Panc1 (cell line): ENCODE measurements at regions not wholly inside any gene's neighbourhood (a gene's known extent, or its start where the extent isn't known, plus 50 kb on each side); places are given as distances from the start of the nearest gene placed in this dataset.
A peak's percentile ranks its signal among the peaks of the same experiment; 100 is the strongest.

Experiments used
- ATAC-seq: fragments of 200-7000 bp; cut with Tn5 transposase; 2 replicates; pipeline ENCODE4 v1.9.1; 2020; ENCODE audit warnings: mild to moderate bottlenecking, moderate library complexity
- BruUV-seq: library from RNA; stranded (reverse); fragments of 400-500 nt; replicated peaks from 2 replicates; lab custom pipeline; 2021; lab: Mats Ljungman, UMichigan
- CTCF ChIA-PET: fragments of 300-600 bp; sonication (Branson Sonifier 250); formaldehyde crosslinking; loops from one replicate; lab custom pipeline; 2022; ENCODE audit warnings: antibody characterized with exemption; lab: Charles Lee
- POLR2A ChIA-PET: fragments of 300-600 bp; sonication (Branson Sonifier 250); formaldehyde crosslinking; loops from one replicate; lab custom pipeline; 2022; ENCODE audit warnings: antibody characterized with exemption; lab: Charles Lee
- DNase-seq: peaks from one replicate; pipeline ENCODE4 v3.0.0-alpha.2; 2010; ENCODE audit warnings: low read depth, low spot score
- H3K27ac ChIP-seq: 2 replicates; pipeline ENCODE4 v1.5.1; 2011; ENCODE audit warnings: mild to moderate bottlenecking, low read length, inconsistent platforms
- H3K27me3 ChIP-seq: fragments of 200-500 bp; sonication (Bioruptor generic); 2 replicates; pipeline ENCODE4 v1.6.0; 2014; ENCODE audit warnings: low read length, inconsistent platforms; ENCODE audit not compliant: control insufficient read depth, insufficient read depth
- H3K36me3 ChIP-seq: fragments of 200-500 bp; sonication (Bioruptor generic); 2 replicates; pipeline ENCODE4 v1.5.1; 2014; ENCODE audit warnings: inconsistent platforms, mild to moderate bottlenecking, low read length, moderate library complexity; ENCODE audit not compliant: control insufficient read depth, insufficient read depth
- H3K4me1 ChIP-seq: 2 replicates; pipeline ENCODE4 v1.5.1; 2011; ENCODE audit warnings: inconsistent platforms, mild to moderate bottlenecking, low read length, moderate library complexity; ENCODE audit not compliant: control insufficient read depth, insufficient read depth
- H3K4me3 ChIP-seq, 2 experiments: 2 replicates each; pipeline ENCODE4 v1.5.1; 2011 to 2012; ENCODE audit warnings: low read depth in 2 of 2, low read length in 2 of 2, mild to moderate bottlenecking in 2 of 2, inconsistent platforms in 1 of 2, moderate library complexity in 1 of 2
- H3K9me3 ChIP-seq: fragments of 200-500 bp; sonication (Bioruptor generic); 2 replicates; pipeline ENCODE4 v1.5.1; 2014; ENCODE audit warnings: low read depth, mild to moderate bottlenecking, inconsistent platforms, low read length, moderate library complexity; ENCODE audit not compliant: control insufficient read depth, insufficient read depth
- POLR2AphosphoS5 ChIP-seq: IDR thresholded peaks from 2 replicates; pipeline ENCODE4 v1.6.1; 2012; ENCODE audit warnings: mild to moderate bottlenecking, low read depth, low read length, moderate library complexity
- SIN3A ChIP-seq: IDR thresholded peaks from 2 replicates; pipeline ENCODE4 v1.6.1; 2012; ENCODE audit warnings: low read depth, mild to moderate bottlenecking, low read length, moderate library complexity, borderline replicate concordance; ENCODE audit not compliant: insufficient read depth
- TCF7L2 ChIP-seq: IDR thresholded peaks from 2 replicates; pipeline ENCODE4 v1.6.1; 2011; ENCODE audit warnings: mild to moderate bottlenecking, low read depth, low read length, inconsistent platforms
- in situ Hi-C: cut with HindIII; loops from 2 replicates; pipeline ENCODE4 v1.10.0; 2016; ENCODE audit warnings: low sequenced_read_pairs, low pct_unique_long_range_greater_than_20kb
- intact Hi-C: fragments of 100-400 bp; cut with micrococcal nuclease; formaldehyde crosslinking; loops from one replicate; pipeline ENCODE4 v1.10.0; 2022; ENCODE audit not compliant: unreplicated experiment
- TF ChIP-seq, protein P1 (sequence below): fragments of 450-650 bp; IDR thresholded peaks from 2 replicates; pipeline ENCODE4 v1.5.1; 2017; ENCODE audit warnings: mild to moderate bottlenecking
- TF ChIP-seq, protein P2 (sequence below), 2 experiments: IDR thresholded peaks; 2 replicates each; pipeline ENCODE4 v1.6.1; 2011 to 2012; ENCODE audit warnings: low read depth in 2 of 2, control low read depth in 1 of 2, low read length in 1 of 2, mild to moderate bottlenecking in 1 of 2, moderate library complexity in 1 of 2; ENCODE audit not compliant: insufficient read depth in 1 of 2

DNA sequence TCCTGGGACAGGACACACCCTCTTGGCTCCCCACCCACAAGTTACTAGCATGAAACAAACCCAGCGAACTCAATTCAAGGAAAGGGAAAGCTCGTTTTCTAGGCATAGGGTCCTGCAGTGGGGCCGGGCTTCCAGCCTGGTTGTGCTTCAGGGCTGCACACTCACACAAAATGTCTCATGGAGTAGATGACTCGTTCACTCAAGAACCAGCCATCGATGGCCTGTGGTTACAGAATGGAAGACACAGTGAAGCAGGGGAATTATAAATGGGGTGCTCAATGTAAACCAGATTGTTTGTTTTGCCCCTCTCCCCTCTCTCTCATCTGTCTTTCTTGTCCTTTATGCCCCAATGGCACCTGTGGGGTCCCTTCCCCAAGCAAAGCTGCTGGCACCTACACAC lies 56.0 kb upstream of the COX20 start:
- ATAC-seq: 0 out of 2 replicates have a peak, but pooled peaks have one; percentile 42
- POLR2A ChIA-PET: interaction anchor here (0.6 kb wide), 1 partner anchor 28 kb away, joined by 4 read pairs; no protein-coding TSS in a partner anchor
- in situ Hi-C loops: no loop called here

DNA sequence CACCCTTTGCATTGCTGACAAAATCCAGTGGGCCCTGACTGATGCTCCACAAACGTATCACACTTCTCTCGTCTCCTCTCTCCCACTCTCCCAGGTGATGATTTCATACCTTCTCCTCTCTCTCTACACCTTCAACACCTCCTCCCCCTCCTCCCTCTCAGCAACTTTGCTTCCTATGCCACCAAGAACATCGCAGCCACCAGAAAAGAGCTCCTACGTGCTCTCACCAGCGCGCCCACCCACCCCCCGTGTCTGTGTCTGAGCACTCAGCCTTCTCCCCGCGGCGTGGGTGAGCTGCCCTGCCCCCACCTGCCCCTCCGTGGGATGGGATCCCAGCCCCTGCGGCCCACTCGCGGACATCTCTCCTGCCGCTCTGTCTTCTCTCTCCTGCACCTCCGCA lies 55.1 kb upstream of the COX20 start:
- intact Hi-C loops: no loop called here
- Histone ChIP-seq H3K4me1 (no peaks in the 10 kb centered on the region), H3K27me3 (no peaks in the 10 kb centered on the region), H3K27ac (no peak overlapping the region), H3K4me3 (no peak overlapping the region), H3K9me3 (no peaks in the 10 kb centered on the region), H3K36me3 (no peaks in the 10 kb centered on the region)
- TF ChIP-seq SIN3A: no peak
- TF ChIP-seq, protein P1, sequence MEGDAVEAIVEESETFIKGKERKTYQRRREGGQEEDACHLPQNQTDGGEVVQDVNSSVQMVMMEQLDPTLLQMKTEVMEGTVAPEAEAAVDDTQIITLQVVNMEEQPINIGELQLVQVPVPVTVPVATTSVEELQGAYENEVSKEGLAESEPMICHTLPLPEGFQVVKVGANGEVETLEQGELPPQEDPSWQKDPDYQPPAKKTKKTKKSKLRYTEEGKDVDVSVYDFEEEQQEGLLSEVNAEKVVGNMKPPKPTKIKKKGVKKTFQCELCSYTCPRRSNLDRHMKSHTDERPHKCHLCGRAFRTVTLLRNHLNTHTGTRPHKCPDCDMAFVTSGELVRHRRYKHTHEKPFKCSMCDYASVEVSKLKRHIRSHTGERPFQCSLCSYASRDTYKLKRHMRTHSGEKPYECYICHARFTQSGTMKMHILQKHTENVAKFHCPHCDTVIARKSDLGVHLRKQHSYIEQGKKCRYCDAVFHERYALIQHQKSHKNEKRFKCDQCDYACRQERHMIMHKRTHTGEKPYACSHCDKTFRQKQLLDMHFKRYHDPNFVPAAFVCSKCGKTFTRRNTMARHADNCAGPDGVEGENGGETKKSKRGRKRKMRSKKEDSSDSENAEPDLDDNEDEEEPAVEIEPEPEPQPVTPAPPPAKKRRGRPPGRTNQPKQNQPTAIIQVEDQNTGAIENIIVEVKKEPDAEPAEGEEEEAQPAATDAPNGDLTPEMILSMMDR: no peak
- no peak for TF ChIP-seq TCF7L2
- TF ChIP-seq, protein P2, sequence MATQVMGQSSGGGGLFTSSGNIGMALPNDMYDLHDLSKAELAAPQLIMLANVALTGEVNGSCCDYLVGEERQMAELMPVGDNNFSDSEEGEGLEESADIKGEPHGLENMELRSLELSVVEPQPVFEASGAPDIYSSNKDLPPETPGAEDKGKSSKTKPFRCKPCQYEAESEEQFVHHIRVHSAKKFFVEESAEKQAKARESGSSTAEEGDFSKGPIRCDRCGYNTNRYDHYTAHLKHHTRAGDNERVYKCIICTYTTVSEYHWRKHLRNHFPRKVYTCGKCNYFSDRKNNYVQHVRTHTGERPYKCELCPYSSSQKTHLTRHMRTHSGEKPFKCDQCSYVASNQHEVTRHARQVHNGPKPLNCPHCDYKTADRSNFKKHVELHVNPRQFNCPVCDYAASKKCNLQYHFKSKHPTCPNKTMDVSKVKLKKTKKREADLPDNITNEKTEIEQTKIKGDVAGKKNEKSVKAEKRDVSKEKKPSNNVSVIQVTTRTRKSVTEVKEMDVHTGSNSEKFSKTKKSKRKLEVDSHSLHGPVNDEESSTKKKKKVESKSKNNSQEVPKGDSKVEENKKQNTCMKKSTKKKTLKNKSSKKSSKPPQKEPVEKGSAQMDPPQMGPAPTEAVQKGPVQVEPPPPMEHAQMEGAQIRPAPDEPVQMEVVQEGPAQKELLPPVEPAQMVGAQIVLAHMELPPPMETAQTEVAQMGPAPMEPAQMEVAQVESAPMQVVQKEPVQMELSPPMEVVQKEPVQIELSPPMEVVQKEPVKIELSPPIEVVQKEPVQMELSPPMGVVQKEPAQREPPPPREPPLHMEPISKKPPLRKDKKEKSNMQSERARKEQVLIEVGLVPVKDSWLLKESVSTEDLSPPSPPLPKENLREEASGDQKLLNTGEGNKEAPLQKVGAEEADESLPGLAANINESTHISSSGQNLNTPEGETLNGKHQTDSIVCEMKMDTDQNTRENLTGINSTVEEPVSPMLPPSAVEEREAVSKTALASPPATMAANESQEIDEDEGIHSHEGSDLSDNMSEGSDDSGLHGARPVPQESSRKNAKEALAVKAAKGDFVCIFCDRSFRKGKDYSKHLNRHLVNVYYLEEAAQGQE (IDR thresholded peaks at IDR 0.05; ENCODE audit: insufficient read depth in 1 of 2, low read depth in 2 of 2, low read length in 1 of 2): no peak
- no peak for TF ChIP-seq POLR2AphosphoS5
- ChIA-PET CTCF (no interaction called here), POLR2A (no interaction called here)
- in situ Hi-C loops: no loop called here
- ATAC-seq: no peak
- DNase-seq: no peak
- BruUV-seq: no TSS peak

More for the DNA sequence above, 56.0 kb upstream of the COX20 start:
- H3K4me3 ChIP-seq: no peak overlapping the region
- intact Hi-C loops: no loop called here
- H3K27me3 ChIP-seq: no peaks in the 10 kb centered on the region
- CTCF ChIA-PET: no interaction called here
- no peaks in the 10 kb centered on the region for H3K36me3 ChIP-seq
- H3K9me3 ChIP-seq: no peaks in the 10 kb centered on the region
- TF ChIP-seq POLR2AphosphoS5 (no peak), SIN3A (no peak)
- TF ChIP-seq, protein P2 (IDR thresholded peaks at IDR 0.05; ENCODE audit: insufficient read depth in 1 of 2, low read depth in 2 of 2, low read length in 1 of 2): no peak
- DNase-seq: no peak
- BruUV-seq: no TSS peak
- H3K27ac ChIP-seq: no peak overlapping the region
- no peaks in the 10 kb centered on the region for H3K4me1 ChIP-seq
